IPS-18a (cell line): ENCODE measurements at regions not wholly inside any gene's neighbourhood (a gene's known extent, or its start where the extent isn't known, plus 50 kb on each side); places are given as distances from the start of the nearest gene placed in this dataset.
"Not testable (repeated sequence)": the region's sequence is repeated elsewhere in the genome, so short reads cannot be mapped to it uniquely, and the experiment has no call there.

Experiments used
- H3K27ac ChIP-seq: one replicate; pipeline ENCODE4 v1.5.1; 2013; ENCODE audit warnings: low read length
- H3K27me3 ChIP-seq: one replicate; pipeline ENCODE4 v1.6.1; 2013; ENCODE audit warnings: mild to moderate bottlenecking, low read length; ENCODE audit not compliant: control insufficient read depth, insufficient read depth
- H3K36me3 ChIP-seq: one replicate; pipeline ENCODE4 v1.6.1; 2013; ENCODE audit warnings: low read depth, low read length; ENCODE audit not compliant: control insufficient read depth
- H3K4me1 ChIP-seq: one replicate; pipeline ENCODE4 v1.6.1; 2013; ENCODE audit warnings: low read depth, low read length; ENCODE audit not compliant: control insufficient read depth
- H3K4me3 ChIP-seq: one replicate; pipeline ENCODE4 v1.5.1; 2013; ENCODE audit warnings: low read length
- H3K9ac ChIP-seq: one replicate; pipeline ENCODE4 v1.6.1; 2013; ENCODE audit warnings: mild to moderate bottlenecking, low read length, moderate library complexity
- H3K9me3 ChIP-seq: one replicate; pipeline ENCODE4 v1.6.1; 2013; ENCODE audit warnings: low read depth, low read length; ENCODE audit not compliant: control insufficient read depth

GRCh38 chr1:14340002-14340785, 258.3 kb upstream of the KAZN start:
- Histone ChIP-seq H3K9ac (no peak overlapping the region), H3K4me1 (peaks cover 10% of the 10 kb centered on the region), H3K4me3 (no peak overlapping the region), H3K27me3 (no peaks in the 10 kb centered on the region), H3K27ac (no peak overlapping the region), H3K36me3 (no peaks in the 10 kb centered on the region), H3K9me3 (no peaks in the 10 kb centered on the region)

GRCh38 chr1:14341147-14341546, 257.3 kb upstream of the KAZN start:
- H3K4me1 ChIP-seq, result peaks cover 15% of the 10 kb centered on the region
- no peaks in the 10 kb centered on the region for H3K9me3 ChIP-seq
- no peak overlapping the region for H3K9ac ChIP-seq
- no peak overlapping the region for H3K4me3 ChIP-seq
- no peaks in the 10 kb centered on the region for H3K36me3 ChIP-seq
- no peaks in the 10 kb centered on the region for H3K27me3 ChIP-seq
- H3K27ac ChIP-seq, result no peak overlapping the region

- Histone ChIP-seq H3K9ac (no peak overlapping the region), H3K9me3 (no peaks in the 10 kb centered on the region), H3K36me3 (no peaks in the 10 kb centered on the region), H3K4me1 (peaks cover 7% of the 10 kb centered on the region), H3K27ac (no peak overlapping the region), H3K4me3 (no peak overlapping the region), H3K27me3 (no peaks in the 10 kb centered on the region)
These were observed 252.4 kb upstream of the KAZN start for GRCh38 chr1:14345946-14346550.

GRCh38 chr1:14347186-14347585, 251.3 kb upstream of the KAZN start:
- Histone ChIP-seq H3K9me3 (no peaks in the 10 kb centered on the region), H3K9ac (no peak overlapping the region), H3K4me1 (peaks cover 7% of the 10 kb centered on the region), H3K27ac (no peak overlapping the region), H3K4me3 (no peak overlapping the region), H3K27me3 (no peaks in the 10 kb centered on the region), H3K36me3 (no peaks in the 10 kb centered on the region)

GRCh38 chr1:14347776-14348175, 250.7 kb upstream of the KAZN start:
- Histone ChIP-seq H3K36me3 (no peaks in the 10 kb centered on the region), H3K9ac (no peak overlapping the region), H3K27ac (no peak overlapping the region), H3K4me1 (peaks cover 7% of the 10 kb centered on the region), H3K9me3 (no peaks in the 10 kb centered on the region), H3K27me3 (no peaks in the 10 kb centered on the region), H3K4me3 (no peak overlapping the region)

GRCh38 chr1:14350197-14350596, 248.3 kb upstream of the KAZN start:
- H3K4me3 ChIP-seq, result no peak overlapping the region
- H3K9ac ChIP-seq, result no peak overlapping the region
- no peaks in the 10 kb centered on the region for H3K36me3 ChIP-seq
- H3K27ac ChIP-seq, result no peak overlapping the region
- no peaks in the 10 kb centered on the region for H3K27me3 ChIP-seq
- no peaks in the 10 kb centered on the region for H3K9me3 ChIP-seq
- peaks cover 7% of the 10 kb centered on the region for H3K4me1 ChIP-seq

- Histone ChIP-seq H3K27ac (no peak overlapping the region), H3K4me1 (no peaks in the 10 kb centered on the region), H3K9me3 (no peaks in the 10 kb centered on the region), H3K36me3 (no peaks in the 10 kb centered on the region), H3K27me3 (no peaks in the 10 kb centered on the region), H3K9ac (no peak overlapping the region), H3K4me3 (no peak overlapping the region)
These were observed 245.6 kb upstream of the KAZN start for GRCh38 chr1:14352897-14353296.

- H3K4me3 ChIP-seq, H3K4me1 ChIP-seq, H3K27me3 ChIP-seq, H3K9me3 ChIP-seq, H3K27ac ChIP-seq, H3K36me3 ChIP-seq, H3K9ac ChIP-seq: not testable (repeated sequence)
These were observed 237.5 kb upstream of the KAZN start for GRCh38 chr1:14361005-14361404.

GRCh38 chr1:14362331-14362730, 236.2 kb upstream of the KAZN start:
- Histone ChIP-seq H3K36me3 (no peaks in the 10 kb centered on the region), H3K27me3 (no peaks in the 10 kb centered on the region), H3K4me3 (no peak overlapping the region), H3K4me1 (peaks cover 6% of the 10 kb centered on the region), H3K27ac (no peak overlapping the region), H3K9ac (no peak overlapping the region), H3K9me3 (no peaks in the 10 kb centered on the region)

GRCh38 chr1:14363036-14363590, 235.4 kb upstream of the KAZN start:
- no peak overlapping the region for H3K9ac ChIP-seq
- no peak overlapping the region for H3K27ac ChIP-seq
- no peaks in the 10 kb centered on the region for H3K36me3 ChIP-seq
- H3K27me3 ChIP-seq, result no peaks in the 10 kb centered on the region
- H3K9me3 ChIP-seq, result no peaks in the 10 kb centered on the region
- H3K4me3 ChIP-seq, result no peak overlapping the region
- H3K4me1 ChIP-seq, result peaks cover 6% of the 10 kb centered on the region

- Histone ChIP-seq H3K27ac (no peak overlapping the region), H3K4me3 (no peak overlapping the region)
These were observed 234.6 kb upstream of the KAZN start for GRCh38 chr1:14363707-14364413.

More at GRCh38 chr1:14363707-14364413, 234.6 kb upstream of the KAZN start:
- no peak overlapping the region for H3K9ac ChIP-seq
- no peaks in the 10 kb centered on the region for H3K27me3 ChIP-seq
- no peaks in the 10 kb centered on the region for H3K36me3 ChIP-seq
- H3K9me3 ChIP-seq, result no peaks in the 10 kb centered on the region
- peaks cover 6% of the 10 kb centered on the region for H3K4me1 ChIP-seq
